ENCODE measurements at regions not wholly inside any gene's neighbourhood (a gene's known extent, or its start where the extent isn't known, plus 50 kb on each side); places are given as distances from the start of the nearest gene placed in this dataset.

DNA sequence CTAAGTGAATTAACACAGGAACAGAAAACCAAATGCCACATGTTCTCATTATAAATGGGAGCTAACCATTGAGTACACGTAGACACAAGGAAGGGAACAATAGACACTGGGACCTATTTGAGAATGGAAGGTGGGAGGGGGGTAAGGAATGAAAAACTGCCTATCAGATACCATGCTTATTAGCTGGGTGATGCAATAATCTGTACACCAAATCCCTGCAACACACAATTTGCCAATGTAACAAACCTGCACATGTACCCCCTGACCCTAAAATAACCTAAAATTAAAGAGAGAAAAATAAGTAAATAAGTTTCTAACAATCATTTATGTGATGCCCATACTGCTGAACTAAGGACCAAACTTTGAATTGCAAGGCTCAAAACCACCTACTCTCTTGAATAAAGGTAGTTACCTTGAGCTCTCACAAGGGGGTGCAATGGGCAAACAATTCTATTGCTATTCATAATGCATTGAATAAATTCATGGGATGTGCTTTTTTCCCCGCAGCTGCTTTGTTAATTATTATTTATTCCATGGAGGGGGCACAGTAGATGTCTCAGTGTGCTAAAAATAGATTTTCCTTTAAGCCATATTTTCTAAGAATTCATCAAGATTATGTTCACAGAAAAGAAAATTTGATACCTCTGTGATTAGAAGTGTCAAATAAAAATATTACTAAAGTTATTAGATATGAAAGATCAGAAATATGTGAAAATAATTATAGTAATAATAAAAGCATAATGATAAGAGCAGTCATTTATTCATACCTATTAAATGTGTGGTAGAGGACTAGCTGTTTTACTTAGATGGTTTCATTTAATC is 76.2 kb upstream of the PTPN3 start:
- Histone ChIP-seq H3K4me3 (no peak overlapping the region), H3K4me1 (ENCODE audit: low read depth) (no peaks in the 10 kb centered on the region), H3K9me3 (no peaks in the 10 kb centered on the region), H3K36me3 (ENCODE audit: low read depth) (no peaks in the 10 kb centered on the region)
- TF ChIP-seq, protein P1, sequence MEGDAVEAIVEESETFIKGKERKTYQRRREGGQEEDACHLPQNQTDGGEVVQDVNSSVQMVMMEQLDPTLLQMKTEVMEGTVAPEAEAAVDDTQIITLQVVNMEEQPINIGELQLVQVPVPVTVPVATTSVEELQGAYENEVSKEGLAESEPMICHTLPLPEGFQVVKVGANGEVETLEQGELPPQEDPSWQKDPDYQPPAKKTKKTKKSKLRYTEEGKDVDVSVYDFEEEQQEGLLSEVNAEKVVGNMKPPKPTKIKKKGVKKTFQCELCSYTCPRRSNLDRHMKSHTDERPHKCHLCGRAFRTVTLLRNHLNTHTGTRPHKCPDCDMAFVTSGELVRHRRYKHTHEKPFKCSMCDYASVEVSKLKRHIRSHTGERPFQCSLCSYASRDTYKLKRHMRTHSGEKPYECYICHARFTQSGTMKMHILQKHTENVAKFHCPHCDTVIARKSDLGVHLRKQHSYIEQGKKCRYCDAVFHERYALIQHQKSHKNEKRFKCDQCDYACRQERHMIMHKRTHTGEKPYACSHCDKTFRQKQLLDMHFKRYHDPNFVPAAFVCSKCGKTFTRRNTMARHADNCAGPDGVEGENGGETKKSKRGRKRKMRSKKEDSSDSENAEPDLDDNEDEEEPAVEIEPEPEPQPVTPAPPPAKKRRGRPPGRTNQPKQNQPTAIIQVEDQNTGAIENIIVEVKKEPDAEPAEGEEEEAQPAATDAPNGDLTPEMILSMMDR (IDR thresholded peaks at IDR 0.05): peak; percentile 19
- DNase-seq: peak in 1 of 3 donors; percentile 70
- ATAC-seq: peak; percentile 49
- intact Hi-C loops (cut with DNase I, micrococcal nuclease): loop anchor here in 1 of 2 donors (5.0 kb wide), 1 partner anchor 243 kb away; no protein-coding TSS in a partner anchor

DNA sequence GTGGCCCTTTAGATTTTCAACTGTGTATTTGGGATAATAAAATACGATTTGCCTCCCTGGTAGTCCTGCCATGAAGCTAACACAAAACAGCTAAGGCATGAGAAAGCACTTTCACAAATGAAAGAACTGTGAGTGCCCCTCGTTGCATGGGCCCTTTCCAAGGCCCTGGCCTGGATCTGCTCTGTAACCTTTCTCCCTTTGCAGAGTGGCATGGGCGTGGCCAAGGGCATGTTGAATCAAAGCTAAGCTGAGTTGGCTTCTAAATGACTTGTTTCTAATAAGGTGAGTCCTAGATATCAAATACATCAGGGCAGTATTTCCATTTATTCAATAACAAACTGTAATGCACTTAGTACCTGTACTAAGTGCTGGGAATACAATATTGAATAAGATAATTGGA is 78.7 kb upstream of the PTPN3 start:
- Histone ChIP-seq H3K4me1 (ENCODE audit: low read depth) (no peaks in the 10 kb centered on the region), H3K9me3 (no peaks in the 10 kb centered on the region), H3K36me3 (ENCODE audit: low read depth) (no peaks in the 10 kb centered on the region), H3K4me3 (no peak overlapping the region)
- intact Hi-C loops (cut with DNase I, micrococcal nuclease): loop anchor here in 1 of 2 donors (5.0 kb wide), 1 partner anchor 241 kb away; no protein-coding TSS in a partner anchor
- no peak for DNase-seq
- TF ChIP-seq, protein P1 (IDR thresholded peaks at IDR 0.05): no peak
- ATAC-seq: no peak

DNA sequence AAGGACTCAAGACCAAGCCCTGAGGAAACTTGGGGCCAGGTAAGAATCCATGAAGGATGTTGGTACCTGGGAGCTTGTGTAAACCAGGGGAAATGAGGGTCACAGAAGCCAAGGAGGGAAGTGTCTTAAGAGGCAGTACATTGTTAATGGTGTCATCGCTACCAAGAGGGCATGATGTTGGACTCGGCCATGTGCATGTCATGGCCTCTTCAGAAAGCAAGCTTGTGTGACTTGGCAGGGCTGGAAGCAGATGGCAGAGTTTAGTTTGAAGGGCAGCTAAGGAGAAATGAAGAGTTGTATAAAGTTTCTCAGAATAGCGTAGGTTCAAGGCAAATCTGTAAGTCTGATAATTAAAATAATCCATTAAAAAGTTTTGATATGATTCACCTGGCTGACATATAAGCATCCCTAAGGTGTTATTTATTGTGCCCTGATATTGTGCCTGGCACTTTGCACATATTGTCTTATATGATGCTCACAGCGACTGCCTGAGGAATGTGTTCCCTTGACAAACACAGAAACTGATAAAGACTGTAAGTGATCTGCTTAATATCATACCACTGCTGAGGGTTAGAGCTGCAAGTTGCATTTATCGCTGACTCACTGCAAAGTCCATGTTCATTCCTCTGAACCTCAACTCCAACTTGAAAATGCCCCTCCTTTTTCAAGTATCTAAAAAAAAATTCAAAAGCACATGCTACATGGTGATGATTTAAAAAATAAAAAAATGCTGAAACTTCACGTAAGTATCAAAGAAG is 81.3 kb upstream of the PTPN3 start:
- ATAC-seq (no peak), DNase-seq (no peak)
- H3K9me3 ChIP-seq: no peaks in the 10 kb centered on the region
- H3K4me1 ChIP-seq (ENCODE audit: low read depth): no peaks in the 10 kb centered on the region
- H3K4me3 ChIP-seq: no peak overlapping the region
- intact Hi-C loops (cut with DNase I, micrococcal nuclease): loop anchor here in 1 of 2 donors (5.0 kb wide), 1 partner anchor 238 kb away; no protein-coding TSS in a partner anchor
- no peaks in the 10 kb centered on the region for H3K36me3 ChIP-seq (ENCODE audit: low read depth)
- TF ChIP-seq, protein P1 (IDR thresholded peaks at IDR 0.05): no peak

GRCh38 chr9:109582386-109582785 is 84.3 kb upstream of the PTPN3 start:
- intact Hi-C loops (cut with DNase I, micrococcal nuclease): no loop called here
- Histone ChIP-seq H3K36me3 (ENCODE audit: low read depth) (no peaks in the 10 kb centered on the region), H3K4me1 (ENCODE audit: low read depth) (no peaks in the 10 kb centered on the region), H3K9me3 (no peaks in the 10 kb centered on the region), H3K4me3 (no peak overlapping the region)
- DNase-seq: no peak
- no peak for ATAC-seq
- TF ChIP-seq, protein P1 (IDR thresholded peaks at IDR 0.05): no peak

DNA sequence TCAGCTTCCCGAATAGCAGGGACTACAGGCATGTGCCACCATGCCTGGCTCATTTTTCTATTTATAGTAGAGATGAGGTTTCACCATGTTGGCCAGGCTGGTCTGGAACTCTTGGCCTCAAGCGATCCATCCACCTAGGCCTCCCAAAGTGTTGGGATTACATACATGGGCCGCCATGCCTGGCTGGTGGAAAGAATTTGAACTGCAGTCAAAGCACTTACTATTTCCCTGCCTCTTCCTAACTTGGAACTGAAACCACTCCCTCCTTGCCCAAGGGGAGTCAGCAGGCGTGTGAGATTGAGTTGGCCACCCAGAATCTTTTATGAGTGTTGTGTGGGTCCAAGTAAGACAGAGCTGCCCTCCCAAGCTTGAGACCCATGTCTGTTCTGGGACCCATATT is 86.1 kb upstream of the PTPN3 start:
- TF ChIP-seq, protein P1 (IDR thresholded peaks at IDR 0.05): no peak
- no peaks in the 10 kb centered on the region for H3K4me1 ChIP-seq (ENCODE audit: low read depth)
- no peaks in the 10 kb centered on the region for H3K36me3 ChIP-seq (ENCODE audit: low read depth)
- no peaks in the 10 kb centered on the region for H3K9me3 ChIP-seq
- no peak for DNase-seq
- no peak for ATAC-seq
- no peak overlapping the region for H3K4me3 ChIP-seq
- intact Hi-C loops (cut with DNase I, micrococcal nuclease): no loop called here
